NCI-H146 treated with DMSO at 0.1 percent for 48 hours (cell line): ENCODE measurements at regions not wholly inside any gene's neighbourhood (a gene's known extent, or its start where the extent isn't known, plus 50 kb on each side); places are given as distances from the start of the nearest gene placed in this dataset.
"Not testable (repeated sequence)": the region's sequence is repeated elsewhere in the genome, so short reads cannot be mapped to it uniquely, and the experiment has no call there.

Experiments used
- DNase-seq: peaks from one replicate; lab custom pipeline; 2025; ENCODE audit not compliant: unreplicated experiment; lab: John Stamatoyannopoulos, UW

GRCh38 chr2:39487398-39488250, 50.5 kb upstream of the MAP4K3 start:
- DNase-seq, result no peak

GRCh38 chr2:39488450-39488849, 51.4 kb upstream of the MAP4K3 start:
- no peak for DNase-seq

GRCh38 chr2:39490586-39490985, 53.5 kb upstream of the MAP4K3 start:
- DNase-seq, result no peak

GRCh38 chr2:39491653-39492052, 54.6 kb upstream of the MAP4K3 start:
- no peak for DNase-seq

- DNase-seq, result no peak
These were observed 55.1 kb upstream of the MAP4K3 start for GRCh38 chr2:39492095-39492590.

- no peak for DNase-seq
These were observed 55.6 kb upstream of the MAP4K3 start for GRCh38 chr2:39492716-39493115.

- DNase-seq, result no peak
These were observed 57.7 kb upstream of the MAP4K3 start for GRCh38 chr2:39494784-39495251.

- DNase-seq, result no peak
These were observed 60.2 kb upstream of the MAP4K3 start for GRCh38 chr2:39497082-39497801.

- DNase-seq, result not testable (repeated sequence)
These were observed 61.1 kb upstream of the MAP4K3 start for GRCh38 chr2:39498176-39498575.

- DNase-seq, result no peak
These were observed 61.7 kb upstream of the MAP4K3 start for GRCh38 chr2:39498786-39499185.

GRCh38 chr2:39499336-39499735, 62.3 kb upstream of the MAP4K3 start:
- no peak for DNase-seq

- no peak for DNase-seq
These were observed 64.3 kb upstream of the MAP4K3 start for GRCh38 chr2:39501412-39501811.

- DNase-seq, result no peak
These were observed 66.2 kb upstream of the MAP4K3 start for GRCh38 chr2:39503277-39503676.

- no peak for DNase-seq
These were observed 67.8 kb upstream of the MAP4K3 start for GRCh38 chr2:39504790-39505335.

GRCh38 chr2:39506215-39506614, 69.1 kb upstream of the MAP4K3 start:
- no peak for DNase-seq

- DNase-seq, result no peak
These were observed 71.1 kb upstream of the MAP4K3 start for GRCh38 chr2:39508198-39508597.

GRCh38 chr2:39510140-39510539, 73.1 kb upstream of the MAP4K3 start:
- no peak for DNase-seq

GRCh38 chr2:39511219-39511604, 74.1 kb upstream of the MAP4K3 start:
- DNase-seq, result no peak

GRCh38 chr2:39511605-39512433, 74.7 kb upstream of the MAP4K3 start:
- DNase-seq, result no peak

GRCh38 chr2:39512434-39512935, 75.4 kb upstream of the MAP4K3 start:
- no peak for DNase-seq

- no peak for DNase-seq
These were observed 75.9 kb upstream of the MAP4K3 start for GRCh38 chr2:39512941-39513340.
